KG1 (cell line): ENCODE measurements at regions not wholly inside any gene's neighbourhood (a gene's known extent, or its start where the extent isn't known, plus 50 kb on each side); places are given as distances from the start of the nearest gene placed in this dataset.

ENCODE experiments used
- DNase-seq: peaks from one replicate; lab custom pipeline; 2025; lab: John Stamatoyannopoulos, UW

DNA sequence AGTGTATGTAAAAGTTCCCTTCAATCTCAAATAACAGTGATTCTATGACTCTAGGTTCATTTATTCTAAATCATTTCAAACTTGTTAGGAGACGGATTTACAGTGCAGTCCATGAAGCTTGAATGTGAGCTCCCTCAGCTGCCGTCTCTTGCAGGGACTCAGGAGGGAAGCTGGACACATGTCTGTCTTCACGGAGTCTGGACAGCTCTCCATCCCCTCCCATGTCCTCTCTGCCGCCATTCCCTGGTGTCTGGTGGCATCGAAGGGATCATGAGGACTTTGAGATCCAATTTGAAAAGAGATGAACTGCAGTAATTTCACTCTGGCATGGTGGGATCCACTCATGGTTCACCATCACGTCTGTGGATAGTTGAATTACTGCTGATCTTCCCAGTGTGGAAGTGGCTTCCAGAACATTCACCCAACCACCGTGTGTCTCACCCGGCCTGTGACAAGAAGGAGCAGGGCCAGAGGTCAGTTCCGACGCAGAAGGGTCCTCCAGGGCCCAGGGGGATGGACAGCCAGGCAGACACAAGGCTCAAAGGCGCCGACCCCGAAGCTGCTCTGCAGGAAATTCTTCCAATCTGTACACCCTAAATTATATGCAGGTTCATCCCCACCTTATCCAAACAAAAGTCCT lies 370.1 kb downstream of the THBS2 start:
- DNase-seq: no peak

GRCh38 chr6:168880271-168880670 lies 373.4 kb downstream of the THBS2 start:
- DNase-seq: no peak

- no peak for DNase-seq
Observed at GRCh38 chr6:168877821-168878282, 375.8 kb downstream of the THBS2 start.

DNA sequence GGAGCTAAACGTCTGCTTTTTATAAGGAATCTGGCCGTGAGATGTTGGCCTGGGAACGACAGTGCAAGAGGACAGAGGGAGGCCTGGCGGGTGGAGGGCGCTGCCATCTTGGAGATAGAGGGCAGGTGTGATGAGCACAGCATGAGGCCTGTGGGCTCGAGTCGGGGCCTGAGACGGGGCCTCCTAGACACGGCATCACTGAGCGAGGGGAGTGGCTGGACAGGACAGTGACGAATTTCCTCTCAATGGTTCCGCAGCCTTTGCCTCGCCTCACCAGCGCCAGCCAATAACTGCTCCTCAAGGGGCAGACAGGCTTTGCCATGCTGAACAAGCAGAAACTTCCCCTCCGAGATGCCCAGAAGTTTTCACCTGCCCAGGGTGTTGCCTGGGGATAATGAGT lies 376.7 kb downstream of the THBS2 start:
- DNase-seq: no peak

DNA sequence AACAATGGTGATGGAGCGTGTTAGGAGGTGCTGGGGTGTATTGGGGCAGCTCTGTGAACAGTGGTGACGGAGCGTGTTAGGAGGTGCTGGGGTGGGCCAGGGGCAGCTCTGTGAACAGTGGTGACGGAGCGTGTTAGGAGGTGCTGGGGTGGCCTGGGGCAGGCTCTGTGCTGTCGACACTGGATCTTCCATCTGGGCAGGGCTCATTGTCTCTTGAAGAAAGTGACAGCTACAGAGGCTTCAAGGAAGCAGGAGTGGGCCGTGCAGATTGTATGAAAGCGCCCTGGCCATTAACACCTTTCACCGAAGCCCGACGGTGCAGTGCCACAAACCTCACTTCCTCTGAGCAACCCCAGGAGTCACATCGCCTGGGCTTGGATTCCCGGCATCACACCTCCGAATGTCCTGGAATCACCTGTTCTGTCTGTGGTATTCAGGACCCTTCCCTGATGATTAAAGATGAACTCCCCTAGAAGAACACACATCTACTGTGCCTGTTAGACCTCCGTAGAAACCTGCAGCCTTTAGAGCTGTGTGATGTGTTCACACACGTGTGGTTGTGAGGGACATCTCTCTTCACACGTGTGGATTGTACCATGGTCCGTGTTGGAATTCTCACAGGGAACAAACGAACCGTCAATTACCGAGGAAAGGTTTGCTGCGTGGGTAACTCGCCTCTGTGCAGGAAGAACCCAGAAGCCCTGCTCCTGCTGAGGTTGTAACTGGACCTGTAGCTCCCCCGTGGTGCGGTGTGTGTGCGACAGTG lies 377.7 kb downstream of the THBS2 start:
- no peak for DNase-seq

- DNase-seq: no peak
Observed at GRCh38 chr6:168874637-168875036, 379.0 kb downstream of the THBS2 start.

GRCh38 chr6:168873278-168874190 lies 380.1 kb downstream of the THBS2 start:
- no peak for DNase-seq

DNA sequence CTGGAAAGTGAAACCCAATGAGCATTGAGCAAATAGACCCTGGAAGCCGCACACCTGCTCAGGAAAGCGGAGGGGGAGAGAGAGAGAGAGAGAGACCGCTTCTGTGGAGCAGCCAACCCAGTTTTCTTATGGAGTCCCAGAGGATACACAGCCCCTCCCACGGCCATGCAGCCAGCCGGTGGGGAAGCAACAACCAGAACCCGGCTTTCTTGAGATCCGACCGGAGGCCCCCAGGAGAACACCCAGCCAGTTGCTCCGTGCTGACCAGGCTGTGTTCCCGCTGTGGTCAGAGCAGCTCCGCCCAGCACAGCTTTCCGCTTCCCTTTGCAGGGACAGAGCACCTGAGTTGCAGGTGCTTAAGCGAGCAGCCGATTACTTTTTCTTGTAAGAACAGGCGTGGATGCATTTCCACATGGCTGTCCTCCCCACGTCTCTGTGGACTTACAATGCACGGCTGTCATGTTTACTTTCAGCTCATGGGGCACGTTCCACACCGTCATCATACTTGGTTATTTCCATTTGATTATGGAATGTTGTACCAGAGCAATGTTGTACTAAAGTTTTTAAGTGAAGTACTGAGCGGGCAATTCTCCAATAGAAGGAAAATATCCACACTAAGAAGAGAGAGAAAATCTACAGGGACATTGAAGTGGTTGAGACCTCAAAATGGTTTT lies 381.9 kb downstream of the THBS2 start:
- DNase-seq: no peak

DNA sequence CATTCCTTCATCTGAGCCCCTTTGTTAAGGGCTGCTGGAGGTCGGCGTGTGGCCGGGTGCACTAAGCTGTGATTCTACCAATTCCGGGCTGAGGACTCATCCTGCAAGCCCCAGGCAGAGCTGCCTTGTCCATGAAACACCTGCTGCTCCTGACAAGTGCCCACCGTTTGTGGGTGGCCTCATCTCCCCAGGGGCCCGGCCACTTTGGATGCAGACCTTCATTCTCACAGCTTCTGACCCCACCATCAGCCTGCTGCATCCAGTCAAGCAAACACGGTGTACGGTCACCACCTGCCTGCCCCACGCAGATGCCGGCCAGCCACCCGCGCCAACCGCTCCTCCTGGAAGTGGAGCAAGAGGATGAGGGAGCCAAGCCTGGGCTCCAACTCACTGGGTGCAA lies 382.7 kb downstream of the THBS2 start:
- DNase-seq: no peak

DNA sequence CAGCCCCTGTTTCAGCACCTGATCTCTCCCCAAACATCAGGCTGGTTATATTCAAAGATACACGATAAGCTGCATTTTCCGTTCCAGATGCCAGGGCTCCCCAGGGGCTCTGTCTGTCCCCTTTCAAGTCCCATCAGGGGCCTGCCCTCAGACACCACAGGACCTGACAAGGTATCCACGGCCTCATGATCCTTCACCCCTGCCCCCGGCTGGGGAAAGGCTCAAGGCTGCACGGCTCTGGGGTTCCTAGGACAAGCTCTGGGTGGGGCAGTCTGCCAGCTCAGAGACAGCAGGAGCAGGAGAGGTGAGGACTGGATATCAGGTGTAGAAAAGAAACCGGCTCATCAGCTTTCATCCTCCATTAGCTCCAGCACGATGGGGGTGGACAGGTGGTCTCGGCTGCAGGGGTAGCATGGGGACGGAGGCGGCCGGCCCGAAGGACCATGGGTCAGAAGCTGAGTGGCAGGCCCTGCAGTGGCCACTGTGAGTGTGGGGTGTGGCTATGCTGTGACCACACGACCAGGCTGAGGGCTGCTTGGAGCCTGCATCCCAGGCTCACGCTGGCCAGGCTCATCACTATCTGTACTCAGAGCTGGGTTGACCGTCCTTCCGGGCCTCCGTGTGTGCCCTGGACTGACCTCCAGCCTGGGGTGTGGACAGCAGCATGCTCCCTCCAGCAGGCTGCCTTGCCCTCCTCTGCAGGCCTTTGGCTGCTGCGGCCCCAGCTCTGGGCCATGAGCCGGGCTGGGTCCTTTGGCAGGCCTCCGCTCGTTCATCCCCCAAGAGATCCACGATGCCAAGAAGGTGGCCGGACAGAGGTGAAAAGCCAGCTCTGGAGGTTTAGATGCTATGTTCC lies 386.2 kb downstream of the THBS2 start:
- no peak for DNase-seq

GRCh38 chr6:168866534-168866933 lies 387.1 kb downstream of the THBS2 start:
- no peak for DNase-seq

GRCh38 chr6:168865522-168865921 lies 388.1 kb downstream of the THBS2 start:
- no peak for DNase-seq

- no peak for DNase-seq
Observed at GRCh38 chr6:168864541-168865460, 388.8 kb downstream of the THBS2 start.

- no peak for DNase-seq
Observed at GRCh38 chr6:168863467-168863866, 390.2 kb downstream of the THBS2 start.

- DNase-seq: no peak
Observed at GRCh38 chr6:168862346-168862980, 391.2 kb downstream of the THBS2 start.

- DNase-seq: no peak
Observed at GRCh38 chr6:168860987-168861386, 392.7 kb downstream of the THBS2 start.

DNA sequence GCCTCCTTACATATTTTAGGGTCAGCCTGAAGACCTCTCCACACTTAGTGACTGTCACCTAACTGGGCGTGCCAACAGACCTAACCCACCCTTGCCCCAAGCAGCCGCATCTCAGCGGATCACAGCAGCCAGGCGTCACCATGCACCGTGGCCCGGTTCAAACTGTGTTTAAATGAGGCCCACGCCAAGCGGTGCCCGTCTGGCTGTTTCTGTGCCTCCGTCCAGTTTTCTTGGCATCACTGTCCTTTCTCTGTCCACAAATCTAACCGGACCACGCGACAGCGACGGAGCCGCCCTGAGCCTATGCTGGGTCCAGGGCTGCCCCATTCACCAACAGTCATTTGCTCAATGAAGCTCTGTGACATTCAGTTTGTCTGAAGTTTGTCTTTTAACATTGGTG lies 393.3 kb downstream of the THBS2 start:
- DNase-seq: no peak

GRCh38 chr6:168858926-168859325 lies 394.7 kb downstream of the THBS2 start:
- no peak for DNase-seq

DNA sequence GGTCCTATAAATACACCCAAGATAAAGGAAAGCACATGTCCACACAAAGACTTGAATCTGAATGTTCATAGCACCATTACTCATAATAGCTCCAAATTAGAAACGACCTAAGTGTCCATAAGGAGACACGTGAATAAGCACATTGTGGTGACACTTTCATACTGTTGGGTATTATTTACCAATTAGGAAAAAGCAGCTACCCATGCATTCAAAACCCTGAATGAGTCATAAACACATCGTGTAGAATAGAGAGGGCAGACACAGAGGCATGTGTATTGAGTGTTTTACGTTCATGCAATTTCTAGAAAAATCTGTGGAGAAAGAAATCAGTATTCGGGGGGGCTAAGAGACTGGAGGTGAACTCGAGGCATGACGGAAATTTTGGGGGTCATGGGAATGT lies 396.7 kb downstream of the THBS2 start:
- DNase-seq: no peak
